GM12872 (cell line): ENCODE measurements at regions not wholly inside any gene's neighbourhood (a gene's known extent, or its start where the extent isn't known, plus 50 kb on each side); places are given as distances from the start of the nearest gene placed in this dataset.

ENCODE experiments used
- TF ChIP-seq, protein P1 (sequence below): IDR thresholded peaks from 3 replicates; pipeline ENCODE4 v1.5.1; 2011; ENCODE audit warnings: low read depth, mild to moderate bottlenecking, low read length, moderate library complexity; ENCODE audit not compliant: insufficient read depth

DNA sequence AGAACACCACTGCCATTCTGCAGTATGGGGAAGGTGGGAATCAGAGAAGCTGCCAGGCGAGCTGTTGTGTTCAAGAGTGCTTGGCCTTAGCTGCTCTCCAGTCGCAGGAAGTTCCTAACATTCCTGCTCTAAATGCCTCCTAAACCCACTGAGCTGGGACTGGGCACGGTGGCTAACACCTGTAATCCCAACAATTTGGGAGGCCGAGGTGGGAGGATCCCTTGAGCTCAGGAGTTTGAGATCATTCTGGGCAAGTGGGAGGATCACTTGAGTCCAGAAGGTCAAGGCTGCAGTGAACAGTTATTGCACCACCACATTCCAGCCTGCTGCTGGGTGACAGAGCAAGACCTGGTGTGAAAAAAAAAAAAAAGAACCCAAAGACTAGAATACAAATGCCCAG lies 690.3 kb upstream of the FAM241A start:
- TF ChIP-seq, protein P1, sequence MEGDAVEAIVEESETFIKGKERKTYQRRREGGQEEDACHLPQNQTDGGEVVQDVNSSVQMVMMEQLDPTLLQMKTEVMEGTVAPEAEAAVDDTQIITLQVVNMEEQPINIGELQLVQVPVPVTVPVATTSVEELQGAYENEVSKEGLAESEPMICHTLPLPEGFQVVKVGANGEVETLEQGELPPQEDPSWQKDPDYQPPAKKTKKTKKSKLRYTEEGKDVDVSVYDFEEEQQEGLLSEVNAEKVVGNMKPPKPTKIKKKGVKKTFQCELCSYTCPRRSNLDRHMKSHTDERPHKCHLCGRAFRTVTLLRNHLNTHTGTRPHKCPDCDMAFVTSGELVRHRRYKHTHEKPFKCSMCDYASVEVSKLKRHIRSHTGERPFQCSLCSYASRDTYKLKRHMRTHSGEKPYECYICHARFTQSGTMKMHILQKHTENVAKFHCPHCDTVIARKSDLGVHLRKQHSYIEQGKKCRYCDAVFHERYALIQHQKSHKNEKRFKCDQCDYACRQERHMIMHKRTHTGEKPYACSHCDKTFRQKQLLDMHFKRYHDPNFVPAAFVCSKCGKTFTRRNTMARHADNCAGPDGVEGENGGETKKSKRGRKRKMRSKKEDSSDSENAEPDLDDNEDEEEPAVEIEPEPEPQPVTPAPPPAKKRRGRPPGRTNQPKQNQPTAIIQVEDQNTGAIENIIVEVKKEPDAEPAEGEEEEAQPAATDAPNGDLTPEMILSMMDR: no peak

- TF ChIP-seq, protein P1: no peak
These were observed 680.8 kb upstream of the FAM241A start for GRCh38 chr4:111464251-111465045.

- TF ChIP-seq, protein P1: no peak
These were observed 678.2 kb upstream of the FAM241A start for GRCh38 chr4:111466811-111467604.

DNA sequence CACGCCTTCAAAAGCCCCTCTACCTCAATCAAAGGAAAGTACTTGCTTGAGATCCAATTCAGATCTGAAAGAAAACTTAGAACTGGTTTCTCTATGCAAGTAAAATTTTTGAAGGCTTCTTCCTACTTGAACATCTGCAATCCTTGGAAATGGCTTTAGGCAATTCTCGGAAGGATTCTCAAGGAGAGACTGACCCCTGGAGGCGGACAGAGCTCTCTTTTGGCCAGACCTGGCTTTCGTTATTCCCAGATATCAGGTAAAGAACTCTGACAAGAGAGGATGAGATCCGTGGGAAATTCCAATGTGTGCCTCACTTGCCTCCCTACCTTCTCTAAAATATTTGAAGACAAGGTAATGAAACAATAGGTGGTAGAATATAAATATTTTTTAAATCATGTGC lies 670.3 kb upstream of the FAM241A start:
- TF ChIP-seq, protein P1: peak; percentile 10; the same call in 1 of the 3 replicates

- TF ChIP-seq, protein P1: no peak
These were observed 669.6 kb upstream of the FAM241A start for GRCh38 chr4:111475666-111476065.

DNA sequence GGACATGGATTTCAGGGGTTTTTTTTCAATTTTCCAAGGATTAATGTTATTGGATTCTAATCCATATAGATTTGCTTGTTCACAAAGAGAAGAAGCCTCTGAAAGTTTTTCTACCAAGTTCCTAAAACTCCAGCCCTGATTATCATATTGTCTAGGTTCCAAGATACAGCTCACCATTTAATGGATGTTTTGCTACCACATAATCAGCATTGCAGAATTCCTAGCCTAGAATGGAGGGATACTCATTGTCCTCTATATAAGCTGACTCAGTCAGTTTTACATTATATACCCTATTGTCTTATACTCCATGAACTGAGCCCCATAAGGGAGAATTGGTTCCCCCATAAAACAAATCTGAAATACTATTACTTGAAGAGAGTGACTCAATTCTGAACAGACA lies 664.7 kb upstream of the FAM241A start:
- TF ChIP-seq, protein P1: no peak

DNA sequence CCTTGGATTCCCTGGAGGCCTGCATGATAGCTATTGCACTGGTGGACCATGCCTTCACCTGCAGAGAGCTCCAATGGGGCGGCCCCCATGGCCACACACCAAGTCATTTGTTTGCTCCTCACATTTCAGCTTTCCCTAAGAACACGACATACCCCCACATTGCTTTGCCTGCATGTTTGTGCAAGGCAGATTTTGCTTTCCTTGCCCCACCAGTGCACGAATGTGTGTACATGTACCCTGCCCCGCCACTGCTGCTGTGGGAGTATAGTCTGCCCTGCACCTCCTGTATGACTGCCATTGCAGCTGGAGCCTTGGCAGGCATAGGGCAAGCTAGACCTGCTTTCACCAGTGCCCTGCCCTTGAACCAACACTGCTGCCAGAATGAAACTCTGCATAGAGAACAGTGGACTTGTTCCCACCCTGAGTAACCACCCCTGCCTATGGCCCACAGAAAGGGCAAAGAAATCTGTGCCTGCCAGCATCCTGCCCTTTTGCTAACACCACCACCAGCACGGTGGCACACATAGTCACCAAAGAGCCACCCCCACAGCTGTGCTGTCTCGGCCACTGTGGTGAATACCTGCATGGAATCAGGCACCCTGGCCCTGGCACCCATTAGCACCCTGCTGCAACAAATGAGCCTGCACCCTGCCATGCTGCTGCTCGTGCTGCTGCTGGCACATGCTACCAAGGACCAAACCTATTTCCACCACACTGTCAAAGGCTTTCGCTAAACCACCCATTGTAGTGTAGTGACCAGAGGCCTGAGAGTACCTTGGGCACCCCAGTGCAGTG lies 661.7 kb upstream of the FAM241A start:
- TF ChIP-seq, protein P1: no peak
